Loucy (cell line): ENCODE measurements at regions not wholly inside any gene's neighbourhood (a gene's known extent, or its start where the extent isn't known, plus 50 kb on each side); places are given as distances from the start of the nearest gene placed in this dataset.

Experiments
- CTCF ChIP-seq: fragments of 200-600 bp; sonication (generic); conservative IDR thresholded peaks from 2 replicates; pipeline ENCODE4 v1.5.1; 2014; ENCODE audit warnings: mild to moderate bottlenecking, antibody characterized with exemption, low read length
- EZH2phosphoT487 ChIP-seq: fragments of 200-600 bp; IDR thresholded peaks from 2 replicates; pipeline ENCODE4 v1.6.1; 2018; ENCODE audit warnings: antibody characterized with exemption, mild to moderate bottlenecking, moderate library complexity, borderline replicate concordance

- TF ChIP-seq CTCF = no peak
- TF ChIP-seq EZH2phosphoT487 = no peak
These were observed 433.0 kb upstream of the POU3F3 start for GRCh38 chr2:104420953-104421352.
